ENCODE measurements at regions not wholly inside any gene's neighbourhood (a gene's known extent, or its start where the extent isn't known, plus 50 kb on each side); places are given as distances from the start of the nearest gene placed in this dataset.

GRCh38 chr1:88538222-88538899 lies 145.7 kb upstream of the PKN2 start:
- TF ChIP-seq CTCF (conservative IDR thresholded peaks at IDR 0.05) = no peak
- Mint-ChIP-seq H3K27me3 (ENCODE audit: insufficient read depth) (no peaks in the 10 kb centered on the region), H3K4me1 (no peaks in the 10 kb centered on the region), H3K36me3 (ENCODE audit: low read depth) (no peaks in the 10 kb centered on the region), H3K9me3 (no peaks in the 10 kb centered on the region), H3K27ac (no peak overlapping the region), H3K4me3 (no peak overlapping the region)
- H3K27me3 ChIP-seq (ENCODE audit: control insufficient read depth, insufficient read depth, low read length, poor library complexity, severe bottlenecking) = no peaks in the 10 kb centered on the region
- H3K9me3 ChIP-seq (ENCODE audit: control insufficient read depth, low read length) = no peaks in the 10 kb centered on the region
- no peaks in the 10 kb centered on the region for H3K36me3 ChIP-seq (ENCODE audit: control insufficient read depth, insufficient read depth, low read length)
- no peak overlapping the region for H3K4me3 ChIP-seq (ENCODE audit: low read length)
- no peaks in the 10 kb centered on the region for H3K4me1 ChIP-seq (ENCODE audit: control insufficient read depth, insufficient read depth, low read length)
- no peak overlapping the region for H3K9ac ChIP-seq (ENCODE audit: extremely low read depth, low read length, poor library complexity, severe bottlenecking)
- no peak for DNase-seq
- WGBS, 2 experiments (ENCODE audit: insufficient coverage in 1 of 2, insufficient read length in 1 of 2) = 88 to 89% methylated on average over 1 to 2 of the region's 2 CpGs
- H3K27ac ChIP-seq (ENCODE audit: low read depth, low read length) = no peak overlapping the region

- WGBS, 2 experiments (ENCODE audit: insufficient coverage in 1 of 2, insufficient read length in 1 of 2) = 93% methylated on average over 1 of the region's 2 CpGs; no CpG with 5 or more reads in 1 of the 2 experiments
- Mint-ChIP-seq H3K27me3 (ENCODE audit: insufficient read depth) (no peaks in the 10 kb centered on the region), H3K27ac (no peak overlapping the region), H3K9me3 (no peaks in the 10 kb centered on the region), H3K4me3 (no peak overlapping the region), H3K36me3 (ENCODE audit: low read depth) (no peaks in the 10 kb centered on the region), H3K4me1 (no peaks in the 10 kb centered on the region)
- H3K27me3 ChIP-seq (ENCODE audit: control insufficient read depth, insufficient read depth, low read length, poor library complexity, severe bottlenecking) = no peaks in the 10 kb centered on the region
- no peak for DNase-seq
- H3K9me3 ChIP-seq (ENCODE audit: control insufficient read depth, low read length) = no peaks in the 10 kb centered on the region
- no peaks in the 10 kb centered on the region for H3K36me3 ChIP-seq (ENCODE audit: control insufficient read depth, insufficient read depth, low read length)
- no peak overlapping the region for H3K4me3 ChIP-seq (ENCODE audit: low read length)
- no peak overlapping the region for H3K9ac ChIP-seq (ENCODE audit: extremely low read depth, low read length, poor library complexity, severe bottlenecking)
- no peak overlapping the region for H3K27ac ChIP-seq (ENCODE audit: low read depth, low read length)
- H3K4me1 ChIP-seq (ENCODE audit: control insufficient read depth, insufficient read depth, low read length) = no peaks in the 10 kb centered on the region
- no peak for TF ChIP-seq CTCF (conservative IDR thresholded peaks at IDR 0.05)
Observed at GRCh38 chr1:88540255-88540654, 143.8 kb upstream of the PKN2 start.

- no peak for DNase-seq
- Histone ChIP-seq H3K27ac (ENCODE audit: low read depth, low read length) (no peak overlapping the region), H3K9ac (ENCODE audit: extremely low read depth, low read length, poor library complexity, severe bottlenecking) (no peak overlapping the region), H3K36me3 (ENCODE audit: control insufficient read depth, insufficient read depth, low read length) (no peaks in the 10 kb centered on the region), H3K9me3 (ENCODE audit: control insufficient read depth, low read length) (no peaks in the 10 kb centered on the region), H3K4me1 (ENCODE audit: control insufficient read depth, insufficient read depth, low read length) (no peaks in the 10 kb centered on the region), H3K4me3 (ENCODE audit: low read length) (no peak overlapping the region), H3K27me3 (ENCODE audit: control insufficient read depth, insufficient read depth, low read length, poor library complexity, severe bottlenecking) (no peaks in the 10 kb centered on the region)
- no peak overlapping the region for H3K4me3 Mint-ChIP-seq
- no peaks in the 10 kb centered on the region for H3K36me3 Mint-ChIP-seq (ENCODE audit: low read depth)
- 83 to 92% methylated on average over 1 of the region's 1 CpG for WGBS, 2 experiments (ENCODE audit: insufficient coverage in 1 of 2, insufficient read length in 1 of 2)
- no peaks in the 10 kb centered on the region for H3K27me3 Mint-ChIP-seq (ENCODE audit: insufficient read depth)
- no peaks in the 10 kb centered on the region for H3K9me3 Mint-ChIP-seq
- no peaks in the 10 kb centered on the region for H3K4me1 Mint-ChIP-seq
- no peak for TF ChIP-seq CTCF (conservative IDR thresholded peaks at IDR 0.05)
- no peak overlapping the region for H3K27ac Mint-ChIP-seq
Observed at GRCh38 chr1:88541596-88541995, 142.5 kb upstream of the PKN2 start.
